Fibroblast of lung (primary cell): ENCODE measurements at regions not wholly inside any gene's neighbourhood (a gene's known extent, or its start where the extent isn't known, plus 50 kb on each side); places are given as distances from the start of the nearest gene placed in this dataset.

Source experiments
- DNase-seq, 2 donors: peaks; one replicate each; pipeline versions ENCODE4 v3.0.0 to v3.0.0-alpha.2; 2010; ENCODE audit warnings: low read depth in 2 of 2
- H2AFZ ChIP-seq: 2 replicates; pipeline ENCODE4 v1.5.1; 2012; ENCODE audit warnings: low read length, control low read depth, inconsistent platforms
- H3K27ac ChIP-seq: 2 replicates; pipeline ENCODE4 v1.5.1; 2011; ENCODE audit warnings: low read length, control low read depth; ENCODE audit not compliant: insufficient read depth
- H3K27me3 ChIP-seq: 2 replicates; pipeline ENCODE4 v1.5.1; 2011; ENCODE audit warnings: mild to moderate bottlenecking, low read length; ENCODE audit not compliant: control insufficient read depth, insufficient read depth
- H3K36me3 ChIP-seq: 2 replicates; pipeline ENCODE4 v1.5.1; 2011; ENCODE audit warnings: low read length; ENCODE audit not compliant: control insufficient read depth, insufficient read depth
- H3K4me1 ChIP-seq: 2 replicates; pipeline ENCODE4 v1.5.1; 2011; ENCODE audit warnings: low read length; ENCODE audit not compliant: control insufficient read depth, insufficient read depth; ENCODE audit errors: extremely low read depth
- H3K4me2 ChIP-seq: 2 replicates; pipeline ENCODE4 v1.5.1; 2011; ENCODE audit warnings: low read length, control low read depth; ENCODE audit not compliant: insufficient read depth; ENCODE audit errors: extremely low read depth
- H3K4me3 ChIP-seq, 4 experiments: fragments of 200-600 bp in 1 of 4; sonication (generic) in 1 of 4; replicated peaks in 1 of 4; 2 replicates each; pipeline ENCODE4 v1.5.1; 2011 to 2016; ENCODE audit warnings: low read length in 4 of 4, low read depth in 3 of 4, mild to moderate bottlenecking in 3 of 4, control low read depth in 2 of 4, inconsistent platforms in 1 of 4, mixed read lengths in 1 of 4; ENCODE audit not compliant: insufficient read depth in 1 of 4; ENCODE audit errors: control extremely low read depth in 1 of 4
- H3K79me2 ChIP-seq: 2 replicates; pipeline ENCODE4 v1.5.1; 2012; ENCODE audit warnings: mild to moderate bottlenecking, low read length, inconsistent platforms; ENCODE audit not compliant: control insufficient read depth, insufficient read depth
- H3K9ac ChIP-seq: 2 replicates; pipeline ENCODE4 v1.5.1; 2011; ENCODE audit warnings: mild to moderate bottlenecking, low read length, control low read depth; ENCODE audit not compliant: insufficient read depth
- H3K9me3 ChIP-seq: 2 replicates; pipeline ENCODE4 v1.5.1; 2012; ENCODE audit warnings: low read depth, low read length; ENCODE audit not compliant: control insufficient read depth, insufficient read depth
- H4K20me1 ChIP-seq: 2 replicates; pipeline ENCODE4 v1.5.1; 2011; ENCODE audit warnings: low read length; ENCODE audit not compliant: control insufficient read depth, insufficient read depth; ENCODE audit errors: extremely low read depth
- EZH2 ChIP-seq: IDR thresholded peaks from 2 replicates; pipeline ENCODE4 v1.5.1; 2012; ENCODE audit warnings: low read length, control low read depth, mild to moderate bottlenecking; ENCODE audit errors: missing control alignments
- TF ChIP-seq, protein P1 (sequence below), 2 donors: IDR thresholded peaks in 1 of 2; conservative IDR thresholded peaks in 1 of 2; 1 replicate in 1 of 2; 2 replicates in 1 of 2; pipeline ENCODE4 v1.5.1; 2011 to 2012; ENCODE audit warnings: low read length in 2 of 2, control low read depth in 1 of 2, inconsistent platforms in 1 of 2, low read depth in 1 of 2, mild to moderate bottlenecking in 1 of 2

GRCh38 chr15:66961901-66962300 lies 103.5 kb upstream of the SMAD3 start:
- H4K20me1 ChIP-seq: no peaks in the 10 kb centered on the region
- no peaks in the 10 kb centered on the region for H3K9me3 ChIP-seq
- H3K4me1 ChIP-seq: no peaks in the 10 kb centered on the region
- no peak overlapping the region for H3K4me3 ChIP-seq
- no peak for DNase-seq
- H2AFZ ChIP-seq: no peak overlapping the region
- TF ChIP-seq, protein P1, sequence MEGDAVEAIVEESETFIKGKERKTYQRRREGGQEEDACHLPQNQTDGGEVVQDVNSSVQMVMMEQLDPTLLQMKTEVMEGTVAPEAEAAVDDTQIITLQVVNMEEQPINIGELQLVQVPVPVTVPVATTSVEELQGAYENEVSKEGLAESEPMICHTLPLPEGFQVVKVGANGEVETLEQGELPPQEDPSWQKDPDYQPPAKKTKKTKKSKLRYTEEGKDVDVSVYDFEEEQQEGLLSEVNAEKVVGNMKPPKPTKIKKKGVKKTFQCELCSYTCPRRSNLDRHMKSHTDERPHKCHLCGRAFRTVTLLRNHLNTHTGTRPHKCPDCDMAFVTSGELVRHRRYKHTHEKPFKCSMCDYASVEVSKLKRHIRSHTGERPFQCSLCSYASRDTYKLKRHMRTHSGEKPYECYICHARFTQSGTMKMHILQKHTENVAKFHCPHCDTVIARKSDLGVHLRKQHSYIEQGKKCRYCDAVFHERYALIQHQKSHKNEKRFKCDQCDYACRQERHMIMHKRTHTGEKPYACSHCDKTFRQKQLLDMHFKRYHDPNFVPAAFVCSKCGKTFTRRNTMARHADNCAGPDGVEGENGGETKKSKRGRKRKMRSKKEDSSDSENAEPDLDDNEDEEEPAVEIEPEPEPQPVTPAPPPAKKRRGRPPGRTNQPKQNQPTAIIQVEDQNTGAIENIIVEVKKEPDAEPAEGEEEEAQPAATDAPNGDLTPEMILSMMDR (conservative IDR thresholded peaks at IDR 0.05 in 1 of 2, IDR thresholded peaks at IDR 0.05 in 1 of 2; ENCODE audit: low read depth in 1 of 2, low read length in 2 of 2): no peak
- no peak for TF ChIP-seq EZH2
- H3K79me2 ChIP-seq: no peaks in the 10 kb centered on the region
- no peak overlapping the region for H3K9ac ChIP-seq
- H3K4me2 ChIP-seq: no peak overlapping the region
- no peaks in the 10 kb centered on the region for H3K36me3 ChIP-seq
- no peak overlapping the region for H3K27ac ChIP-seq
- no peaks in the 10 kb centered on the region for H3K27me3 ChIP-seq

DNA sequence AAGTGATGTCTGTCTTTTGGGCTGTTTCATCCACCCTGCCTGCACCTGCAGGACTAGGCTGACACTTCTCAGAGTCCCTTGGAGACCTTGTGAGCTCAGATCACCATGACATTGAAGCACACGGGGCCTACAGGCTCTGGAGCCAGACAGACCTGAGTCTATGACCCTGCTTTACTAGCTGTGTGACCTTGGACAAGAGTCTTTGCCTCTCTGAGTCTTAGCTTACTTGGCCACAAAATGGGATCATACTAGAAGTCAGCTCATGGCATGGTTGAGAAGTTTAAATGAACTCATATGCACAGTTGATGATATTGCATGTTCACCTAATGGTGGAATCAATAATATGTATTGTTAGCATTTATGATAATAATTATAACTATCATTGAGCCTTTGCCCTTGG lies 102.9 kb upstream of the SMAD3 start:
- TF ChIP-seq, protein P1 (conservative IDR thresholded peaks at IDR 0.05 in 1 of 2, IDR thresholded peaks at IDR 0.05 in 1 of 2; ENCODE audit: low read depth in 1 of 2, low read length in 2 of 2): no peak
- TF ChIP-seq EZH2: no peak
- no peak for DNase-seq
- Histone ChIP-seq H3K4me3 (no peak overlapping the region), H3K79me2 (no peaks in the 10 kb centered on the region), H3K27ac (no peak overlapping the region), H3K36me3 (no peaks in the 10 kb centered on the region), H2AFZ (no peak overlapping the region), H3K9ac (no peak overlapping the region), H3K4me1 (no peaks in the 10 kb centered on the region), H3K4me2 (no peak overlapping the region), H3K27me3 (no peaks in the 10 kb centered on the region), H4K20me1 (no peaks in the 10 kb centered on the region), H3K9me3 (no peaks in the 10 kb centered on the region)

GRCh38 chr15:66963084-66963483 lies 102.3 kb upstream of the SMAD3 start:
- H3K79me2 ChIP-seq: no peaks in the 10 kb centered on the region
- TF ChIP-seq, protein P1 (conservative IDR thresholded peaks at IDR 0.05 in 1 of 2, IDR thresholded peaks at IDR 0.05 in 1 of 2; ENCODE audit: low read depth in 1 of 2, low read length in 2 of 2): no peak
- no peak overlapping the region for H3K9ac ChIP-seq
- no peak overlapping the region for H3K4me3 ChIP-seq
- no peaks in the 10 kb centered on the region for H3K27me3 ChIP-seq
- H3K9me3 ChIP-seq: no peaks in the 10 kb centered on the region
- H3K27ac ChIP-seq: no peak overlapping the region
- no peak overlapping the region for H2AFZ ChIP-seq
- H3K4me1 ChIP-seq: no peaks in the 10 kb centered on the region
- no peak for DNase-seq
- no peaks in the 10 kb centered on the region for H3K36me3 ChIP-seq
- no peaks in the 10 kb centered on the region for H4K20me1 ChIP-seq
- H3K4me2 ChIP-seq: no peak overlapping the region
